Progenitor cell of endocrine pancreas (in vitro differentiated cells): ENCODE measurements at regions not wholly inside any gene's neighbourhood (a gene's known extent, or its start where the extent isn't known, plus 50 kb on each side); places are given as distances from the start of the nearest gene placed in this dataset.

Source experiments
- DNase-seq: peaks from one replicate; pipeline ENCODE4 v3.0.0; 2021; ENCODE audit warnings: low spot score; ENCODE audit not compliant: unreplicated experiment
- H3K27ac Mint-ChIP-seq: 2 replicates; pipeline ENCODE4 v1.8.0; 2021; ENCODE audit warnings: mild to moderate bottlenecking, moderate library complexity, mixed read lengths
- H3K27me3 Mint-ChIP-seq: 2 replicates; pipeline ENCODE4 v1.8.0; 2021; ENCODE audit warnings: mixed read lengths
- H3K36me3 Mint-ChIP-seq: 2 replicates; pipeline ENCODE4 v1.8.0; 2022; ENCODE audit warnings: mixed read lengths; ENCODE audit not compliant: insufficient read depth
- H3K4me1 Mint-ChIP-seq: 2 replicates; pipeline ENCODE4 v1.8.0; 2021; ENCODE audit warnings: low read depth, mixed read lengths
- H3K4me3 Mint-ChIP-seq: 2 replicates; pipeline ENCODE4 v1.8.0; 2021; ENCODE audit warnings: low read depth, mild to moderate bottlenecking, moderate library complexity, mixed read lengths
- H3K9me3 Mint-ChIP-seq: 2 replicates; pipeline ENCODE4 v1.8.0; 2021; ENCODE audit warnings: low read depth, mixed read lengths
- TF ChIP-seq, protein P1 (sequence below): fragments of 200-600 bp; sonication (generic); IDR thresholded peaks from one replicate; pipeline ENCODE4 v1.5.0; 2021; ENCODE audit warnings: antibody characterized with exemption, mild to moderate bottlenecking; ENCODE audit not compliant: unreplicated experiment

DNA sequence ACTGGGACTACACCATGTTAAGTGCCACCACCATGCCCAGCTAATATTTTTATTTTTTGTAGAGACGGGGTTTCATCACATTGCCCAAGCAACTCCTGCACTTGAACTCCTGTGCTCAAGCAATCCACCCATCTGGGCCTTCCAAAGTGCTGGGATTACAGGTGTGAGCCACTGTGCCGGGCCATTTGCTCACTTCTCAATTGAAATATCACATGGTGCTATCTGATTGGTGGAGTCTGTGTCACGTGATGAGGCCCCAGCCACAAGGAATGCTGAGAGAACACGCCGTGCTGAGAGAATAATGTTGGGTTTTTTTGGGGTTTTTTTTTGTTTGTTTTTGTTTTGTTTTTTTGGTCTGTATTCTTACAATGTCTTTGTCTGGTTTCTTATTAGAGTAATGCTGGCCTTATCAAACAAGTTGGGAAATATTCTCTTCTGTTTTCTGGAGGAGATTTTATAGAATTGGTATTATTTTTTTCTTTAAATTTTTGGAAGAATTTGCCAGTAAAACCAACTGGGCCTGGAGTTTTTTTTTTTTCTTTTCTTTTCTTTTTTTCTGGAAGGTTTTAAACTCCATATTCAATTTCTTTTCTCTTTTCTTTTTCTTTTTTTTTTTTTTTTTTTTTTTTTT lies 183.2 kb upstream of the KCNG1 start:
- Mint-ChIP-seq H3K36me3 (no peaks in the 10 kb centered on the region), H3K4me3 (no peak overlapping the region), H3K27me3 (peaks cover 21% of the 10 kb centered on the region), H3K27ac (no peak overlapping the region), H3K9me3 (no peaks in the 10 kb centered on the region), H3K4me1 (peaks cover 6% of the 10 kb centered on the region)
- TF ChIP-seq, protein P1, sequence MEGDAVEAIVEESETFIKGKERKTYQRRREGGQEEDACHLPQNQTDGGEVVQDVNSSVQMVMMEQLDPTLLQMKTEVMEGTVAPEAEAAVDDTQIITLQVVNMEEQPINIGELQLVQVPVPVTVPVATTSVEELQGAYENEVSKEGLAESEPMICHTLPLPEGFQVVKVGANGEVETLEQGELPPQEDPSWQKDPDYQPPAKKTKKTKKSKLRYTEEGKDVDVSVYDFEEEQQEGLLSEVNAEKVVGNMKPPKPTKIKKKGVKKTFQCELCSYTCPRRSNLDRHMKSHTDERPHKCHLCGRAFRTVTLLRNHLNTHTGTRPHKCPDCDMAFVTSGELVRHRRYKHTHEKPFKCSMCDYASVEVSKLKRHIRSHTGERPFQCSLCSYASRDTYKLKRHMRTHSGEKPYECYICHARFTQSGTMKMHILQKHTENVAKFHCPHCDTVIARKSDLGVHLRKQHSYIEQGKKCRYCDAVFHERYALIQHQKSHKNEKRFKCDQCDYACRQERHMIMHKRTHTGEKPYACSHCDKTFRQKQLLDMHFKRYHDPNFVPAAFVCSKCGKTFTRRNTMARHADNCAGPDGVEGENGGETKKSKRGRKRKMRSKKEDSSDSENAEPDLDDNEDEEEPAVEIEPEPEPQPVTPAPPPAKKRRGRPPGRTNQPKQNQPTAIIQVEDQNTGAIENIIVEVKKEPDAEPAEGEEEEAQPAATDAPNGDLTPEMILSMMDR, result no peak
- DNase-seq, result no peak

DNA sequence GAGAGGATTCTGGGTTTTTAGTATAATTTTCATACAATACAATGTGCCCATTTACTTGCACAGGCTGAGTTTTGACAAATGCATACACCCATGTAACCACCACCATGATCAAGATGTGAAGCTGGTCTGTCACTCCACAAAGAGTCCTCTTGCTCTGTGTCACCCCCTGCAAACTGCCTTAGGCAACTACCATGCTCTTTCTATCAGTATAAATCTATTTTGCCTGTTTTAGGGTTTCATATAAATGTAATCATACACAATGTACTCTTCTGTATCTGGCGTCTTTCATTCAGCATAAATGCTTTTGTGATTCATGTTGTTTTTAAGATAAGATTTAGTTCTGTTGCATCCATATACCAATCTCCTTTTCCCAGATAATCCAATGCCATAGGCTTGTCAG lies 181.9 kb upstream of the KCNG1 start:
- Mint-ChIP-seq H3K27me3 (peaks cover 21% of the 10 kb centered on the region), H3K4me1 (peaks cover 6% of the 10 kb centered on the region), H3K36me3 (no peaks in the 10 kb centered on the region), H3K4me3 (no peak overlapping the region), H3K27ac (no peak overlapping the region), H3K9me3 (no peaks in the 10 kb centered on the region)
- TF ChIP-seq, protein P1, result no peak
- no peak for DNase-seq

DNA sequence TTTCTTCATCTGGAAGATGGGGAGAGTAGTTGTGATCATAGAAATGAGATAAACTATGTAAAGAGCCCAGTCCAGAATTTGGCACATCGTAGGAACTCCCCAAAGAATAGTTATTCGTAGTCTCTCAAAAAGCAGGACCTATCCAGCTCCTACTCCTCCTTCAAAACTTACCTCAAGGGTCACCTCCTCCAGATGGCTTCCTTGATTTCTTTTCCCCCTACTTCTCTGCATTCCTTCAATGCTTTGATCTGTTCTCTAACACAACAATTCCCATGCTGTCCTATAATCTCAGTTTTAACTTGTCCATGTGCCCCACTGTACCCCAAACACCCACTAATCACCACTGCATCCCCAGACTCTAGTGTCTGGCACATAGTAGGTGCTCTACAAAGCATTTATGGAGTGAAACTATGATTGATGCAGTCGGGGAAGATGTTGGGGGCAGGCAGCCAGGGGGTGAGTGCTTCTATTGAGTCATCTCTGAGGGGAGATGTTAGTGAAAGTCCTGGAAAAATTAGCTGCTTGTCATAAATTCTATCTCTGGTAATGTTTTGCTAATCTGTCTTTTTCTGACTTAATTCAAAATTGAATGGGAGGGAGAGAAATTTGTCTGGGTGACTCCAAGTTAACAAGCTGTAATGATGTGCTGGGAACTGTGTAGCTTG lies 181.3 kb upstream of the KCNG1 start:
- Mint-ChIP-seq H3K4me1 (peaks cover 6% of the 10 kb centered on the region), H3K27ac (no peak overlapping the region), H3K4me3 (no peak overlapping the region), H3K27me3 (peaks cover 21% of the 10 kb centered on the region), H3K36me3 (no peaks in the 10 kb centered on the region), H3K9me3 (no peaks in the 10 kb centered on the region)
- no peak for DNase-seq
- TF ChIP-seq, protein P1, result no peak

DNA sequence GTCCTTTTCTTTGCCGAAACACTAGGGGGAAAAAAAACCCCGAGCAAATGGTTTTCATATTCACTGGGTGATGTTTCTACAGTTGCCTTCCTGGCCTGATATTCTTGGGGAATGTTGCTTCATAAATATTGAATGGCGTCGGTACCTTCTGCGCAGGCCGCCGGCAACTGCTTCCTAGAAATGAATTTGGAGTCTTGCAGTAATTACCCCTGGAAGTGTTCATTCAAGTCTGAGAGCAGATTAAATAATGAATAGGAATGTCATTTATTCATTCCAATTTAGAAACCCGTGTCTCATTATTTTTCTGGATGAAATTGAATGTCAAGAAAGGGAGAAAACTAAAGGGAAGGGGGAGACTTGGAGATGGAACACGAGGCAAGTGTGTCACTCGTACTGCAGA lies 179.4 kb upstream of the KCNG1 start:
- no peaks in the 10 kb centered on the region for H3K9me3 Mint-ChIP-seq
- no peak overlapping the region for H3K4me3 Mint-ChIP-seq
- H3K27me3 Mint-ChIP-seq, result peaks cover 21% of the 10 kb centered on the region
- no peak for DNase-seq
- no peaks in the 10 kb centered on the region for H3K4me1 Mint-ChIP-seq
- TF ChIP-seq, protein P1, result no peak
- no peaks in the 10 kb centered on the region for H3K36me3 Mint-ChIP-seq
- no peak overlapping the region for H3K27ac Mint-ChIP-seq

DNA sequence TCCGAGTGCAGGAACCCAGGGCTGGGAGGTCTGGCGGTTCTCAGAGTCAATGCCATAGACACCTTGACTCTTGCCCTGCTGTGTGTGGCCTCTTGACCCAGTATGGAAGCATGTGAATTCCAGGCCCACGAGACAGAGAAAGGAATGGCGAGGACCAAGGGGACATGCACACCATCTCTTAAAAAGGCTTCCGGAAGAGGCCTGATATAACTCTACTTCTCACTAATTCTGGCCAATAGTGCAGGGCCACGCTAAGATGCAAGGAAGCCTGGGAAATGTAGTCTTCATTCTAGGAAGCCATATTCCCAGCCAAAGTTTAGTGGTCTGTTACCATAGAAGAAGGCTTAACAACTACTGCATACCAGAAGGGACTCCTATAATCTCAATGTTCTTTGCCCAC lies 177.0 kb upstream of the KCNG1 start:
- peaks cover 24% of the 10 kb centered on the region for H3K27me3 Mint-ChIP-seq
- H3K9me3 Mint-ChIP-seq, result peaks cover 5% of the 10 kb centered on the region
- H3K27ac Mint-ChIP-seq, result no peak overlapping the region
- no peak for DNase-seq
- TF ChIP-seq, protein P1, result no peak
- H3K4me1 Mint-ChIP-seq, result no peaks in the 10 kb centered on the region
- H3K4me3 Mint-ChIP-seq, result no peak overlapping the region
- H3K36me3 Mint-ChIP-seq, result no peaks in the 10 kb centered on the region
